ENCODE measurements at regions not wholly inside any gene's neighbourhood (a gene's known extent, or its start where the extent isn't known, plus 50 kb on each side); places are given as distances from the start of the nearest gene placed in this dataset.
A peak's percentile ranks its signal among the peaks of the same experiment; 100 is the strongest.
"Not testable (repeated sequence)": the region's sequence is repeated elsewhere in the genome, so short reads cannot be mapped to it uniquely, and the experiment has no call there.

- Histone ChIP-seq H3K9me3 (ENCODE audit: control insufficient read depth in 4 of 4, low read length in 3 of 4) (no peaks in the 10 kb centered on the region), H3K27ac (ENCODE audit: low read depth in 1 of 2, low read length in 2 of 2) (no peak overlapping the region), H3K36me3 (ENCODE audit: control insufficient read depth in 4 of 4, insufficient read depth in 3 of 4, low read depth in 1 of 4, low read length in 3 of 4) (no peaks in the 10 kb centered on the region), H3K27me3 (ENCODE audit: control insufficient read depth in 4 of 4, insufficient read depth in 4 of 4, low read length in 3 of 4) (no peaks in the 10 kb centered on the region), H3K9ac (ENCODE audit: low read depth in 1 of 2, low read length in 2 of 2) (no peak overlapping the region), H3K4me3 (ENCODE audit: low read depth in 1 of 3, low read length in 3 of 3) (no peak overlapping the region), H3K4me1 (ENCODE audit: control insufficient read depth in 4 of 4, insufficient read depth in 4 of 4, low read length in 3 of 4) (peaks cover 5 to 17% (median 7%) of the 10 kb centered on the region in 4 donors)
- 3% methylated on average over 1 of the region's 1 CpG for WGBS
- no peak for DNase-seq (ENCODE audit: low spot score)
- no peak for TF ChIP-seq GABPA (IDR thresholded peaks at IDR 0.05 in 1 of 2, conservative IDR thresholded peaks at IDR 0.05 in 1 of 2)
- no peak for TF ChIP-seq HNF4A (conservative IDR thresholded peaks at IDR 0.05)
- TF ChIP-seq SP1 (IDR thresholded peaks at IDR 0.05) = no peak
- TF ChIP-seq MAX (IDR thresholded peaks at IDR 0.05) = no peak
- TF ChIP-seq EGR1 (IDR thresholded peaks at IDR 0.05; ENCODE audit: low read depth in 2 of 2) = no peak
- TF ChIP-seq ZBTB33 (IDR thresholded peaks at IDR 0.05) = no peak
- TF ChIP-seq RXRA (IDR thresholded peaks at IDR 0.05) = no peak
- no peak for TF ChIP-seq ATF3 (IDR thresholded peaks at IDR 0.05)
- TF ChIP-seq RAD21 (IDR thresholded peaks at IDR 0.05) = peak; percentile 77
- no peak for TF ChIP-seq HNF4G (IDR thresholded peaks at IDR 0.05)
- no peak for TF ChIP-seq REST (IDR thresholded peaks at IDR 0.05)
- TF ChIP-seq CTCF (IDR thresholded peaks at IDR 0.05; ENCODE audit: low read depth, low read length, missing input control) = peak; percentile 21
- TF ChIP-seq YY1 (IDR thresholded peaks at IDR 0.05) = no peak
- TF ChIP-seq FOXA2 (IDR thresholded peaks at IDR 0.05) = no peak
- TF ChIP-seq NR2F2 (IDR thresholded peaks at IDR 0.05) = no peak
- no peak for TF ChIP-seq JUND (IDR thresholded peaks at IDR 0.05)
- no peak for TF ChIP-seq TAF1 (conservative IDR thresholded peaks at IDR 0.05)
Observed at GRCh38 chr18:66872277-66872676, 268.4 kb upstream of the CDH19 start.

- Histone ChIP-seq H3K9ac (ENCODE audit: low read depth in 1 of 2, low read length in 2 of 2) (no peak overlapping the region), H3K27me3 (ENCODE audit: control insufficient read depth in 4 of 4, insufficient read depth in 4 of 4, low read length in 3 of 4) (no peaks in the 10 kb centered on the region), H3K9me3 (ENCODE audit: control insufficient read depth in 4 of 4, low read length in 3 of 4) (no peaks in the 10 kb centered on the region), H3K36me3 (ENCODE audit: control insufficient read depth in 4 of 4, insufficient read depth in 3 of 4, low read depth in 1 of 4, low read length in 3 of 4) (no peaks in the 10 kb centered on the region), H3K4me1 (ENCODE audit: control insufficient read depth in 4 of 4, insufficient read depth in 4 of 4, low read length in 3 of 4) (no peaks in the 10 kb centered on the region), H3K27ac (ENCODE audit: low read depth in 1 of 2, low read length in 2 of 2) (no peak overlapping the region), H3K4me3 (ENCODE audit: low read depth in 1 of 3, low read length in 3 of 3) (no peak overlapping the region)
- TF ChIP-seq SP1 (IDR thresholded peaks at IDR 0.05) (no peak), FOXA1 (IDR thresholded peaks at IDR 0.05) (no peak), TAF1 (conservative IDR thresholded peaks at IDR 0.05) (no peak)
- no peak for DNase-seq (ENCODE audit: low spot score)
- 77% methylated on average over 4 of the region's 4 CpGs for WGBS
Observed at GRCh38 chr18:66867653-66868052, 263.8 kb upstream of the CDH19 start.

- H3K36me3 ChIP-seq (ENCODE audit: control insufficient read depth in 4 of 4, insufficient read depth in 3 of 4, low read depth in 1 of 4, low read length in 3 of 4); H3K27ac ChIP-seq (ENCODE audit: low read depth in 1 of 2, low read length in 2 of 2); H3K4me1 ChIP-seq (ENCODE audit: control insufficient read depth in 4 of 4, insufficient read depth in 4 of 4, low read length in 3 of 4); H3K4me3 ChIP-seq (ENCODE audit: low read depth in 1 of 3, low read length in 3 of 3); H3K27me3 ChIP-seq (ENCODE audit: control insufficient read depth in 4 of 4, insufficient read depth in 4 of 4, low read length in 3 of 4); H3K9ac ChIP-seq (ENCODE audit: low read depth in 1 of 2, low read length in 2 of 2); DNase-seq (ENCODE audit: low spot score); H3K9me3 ChIP-seq (ENCODE audit: control insufficient read depth in 4 of 4, low read length in 3 of 4): not testable (repeated sequence)
- WGBS = 96% methylated on average over 43 of the region's 43 CpGs
Observed at GRCh38 chr18:66866427-66866940, 262.6 kb upstream of the CDH19 start.

All from liver (tissue), 8 donors.